HEK293 (cell line): ENCODE measurements at regions not wholly inside any gene's neighbourhood (a gene's known extent, or its start where the extent isn't known, plus 50 kb on each side); places are given as distances from the start of the nearest gene placed in this dataset.

Experiments
- CTCF ChIA-PET: fragments of 350-600 bp; formaldehyde crosslinking; extraction: SDS; loops from one replicate; lab custom pipeline; 2021; ENCODE audit warnings: antibody characterized with exemption; lab: Yijun Ruan, JAX
- POLR2A ChIA-PET: fragments of 300-600 bp; formaldehyde crosslinking; extraction: SDS; loops from one replicate; lab custom pipeline; 2020; ENCODE audit warnings: antibody characterized with exemption, inconsistent platforms; lab: Yijun Ruan, JAX
- H3K27ac ChIP-seq: fragments of 200-500 bp; sonication (Bioruptor generic); 2 replicates; pipeline ENCODE4 v1.5.1; 2014; ENCODE audit warnings: low read depth, low read length, control low read depth, inconsistent platforms; ENCODE audit errors: extremely low read depth
- H3K36me3 ChIP-seq, 2 experiments: fragments of 200-500 bp in 1 of 2; sonication (Bioruptor generic) in 1 of 2; 1 replicate in 1 of 2; 2 replicates in 1 of 2; pipeline ENCODE4 v1.5.1; 2014 to 2017; ENCODE audit warnings: inconsistent platforms in 2 of 2, low read length in 2 of 2; ENCODE audit not compliant: control insufficient read depth in 2 of 2, insufficient read depth in 1 of 2
- H3K4me1 ChIP-seq: fragments of 200-500 bp; sonication (Bioruptor generic); 2 replicates; pipeline ENCODE4 v1.5.1; 2014; ENCODE audit warnings: mild to moderate bottlenecking, low read length, inconsistent platforms; ENCODE audit not compliant: control insufficient read depth, insufficient read depth
- H3K4me3 ChIP-seq: 2 replicates; pipeline ENCODE4 v1.5.1; 2011; ENCODE audit warnings: low read depth, mild to moderate bottlenecking, control low read depth, low read length, moderate library complexity
- H3K9me3 ChIP-seq: fragments of 200-500 bp; sonication (Bioruptor generic); 2 replicates; pipeline ENCODE4 v1.5.1; 2014; ENCODE audit warnings: low read depth, low read length, inconsistent platforms; ENCODE audit not compliant: control insufficient read depth, insufficient read depth
- GLIS2 ChIP-seq: fragments of 450-650 bp; formaldehyde crosslinking; IDR thresholded peaks from 2 replicates; pipeline ENCODE4 v1.5.1; 2016; ENCODE audit warnings: missing biosample characterization, missing genetic modification characterization
- KLF1 ChIP-seq: fragments of 450-650 bp; formaldehyde crosslinking; IDR thresholded peaks from 2 replicates; pipeline ENCODE4 v1.5.1; 2016; ENCODE audit warnings: missing biosample characterization, missing genetic modification characterization
- MZF1 ChIP-seq: fragments of 450-650 bp; formaldehyde crosslinking; IDR thresholded peaks from 2 replicates; pipeline ENCODE4 v1.5.1; 2017; ENCODE audit warnings: missing biosample characterization, missing genetic modification characterization, borderline replicate concordance
- OVOL3 ChIP-seq: fragments of 450-650 bp; formaldehyde crosslinking; IDR thresholded peaks from 2 replicates; pipeline ENCODE4 v1.5.1; 2016; ENCODE audit warnings: missing biosample characterization, missing genetic modification characterization
- SCRT2 ChIP-seq: fragments of 450-650 bp; formaldehyde crosslinking; IDR thresholded peaks from 2 replicates; pipeline ENCODE4 v1.5.1; 2016; ENCODE audit warnings: missing biosample characterization, missing genetic modification characterization
- SP3 ChIP-seq: fragments of 450-650 bp; formaldehyde crosslinking; IDR thresholded peaks from 2 replicates; pipeline ENCODE4 v1.5.1; 2016; ENCODE audit warnings: missing biosample characterization, missing genetic modification characterization
- YY1 ChIP-seq: fragments of 450-650 bp; formaldehyde crosslinking; IDR thresholded peaks from 2 replicates; pipeline ENCODE4 v1.5.1; 2018; ENCODE audit warnings: missing biosample characterization, missing genetic modification characterization
- ZBTB21 ChIP-seq: fragments of 450-650 bp; formaldehyde crosslinking; IDR thresholded peaks from 2 replicates; pipeline ENCODE4 v1.5.1; 2017; ENCODE audit warnings: missing biosample characterization, missing genetic modification characterization
- ZBTB7A ChIP-seq: fragments of 450-650 bp; formaldehyde crosslinking; IDR thresholded peaks from 2 replicates; pipeline ENCODE4 v1.5.1; 2016; ENCODE audit warnings: low read depth, missing biosample characterization, missing genetic modification characterization
- ZNF155 ChIP-seq: fragments of 450-650 bp; formaldehyde crosslinking; IDR thresholded peaks from 2 replicates; pipeline ENCODE4 v1.5.1; 2016; ENCODE audit warnings: missing biosample characterization, missing genetic modification characterization
- ZNF157 ChIP-seq: fragments of 450-650 bp; formaldehyde crosslinking; IDR thresholded peaks from 2 replicates; pipeline ENCODE4 v1.5.1; 2016; ENCODE audit warnings: missing biosample characterization, missing genetic modification characterization
- ZNF174 ChIP-seq: fragments of 450-650 bp; formaldehyde crosslinking; IDR thresholded peaks from 2 replicates; pipeline ENCODE4 v1.5.0; 2017; ENCODE audit warnings: missing biosample characterization, mild to moderate bottlenecking, missing genetic modification characterization
- ZNF175 ChIP-seq: fragments of 450-650 bp; formaldehyde crosslinking; IDR thresholded peaks from 2 replicates; pipeline ENCODE4 v1.5.1; 2016; ENCODE audit warnings: missing biosample characterization, missing genetic modification characterization
- ZNF184 ChIP-seq: fragments of 450-650 bp; IDR thresholded peaks from 2 replicates; pipeline ENCODE4 v1.5.1; 2018; ENCODE audit warnings: missing biosample characterization, mild to moderate bottlenecking, missing genetic modification characterization
- ZNF2 ChIP-seq: fragments of 450-650 bp; formaldehyde crosslinking; IDR thresholded peaks from 2 replicates; pipeline ENCODE4 v1.5.1; 2016; ENCODE audit warnings: missing biosample characterization, missing genetic modification characterization
- ZNF214 ChIP-seq: fragments of 450-650 bp; formaldehyde crosslinking; IDR thresholded peaks from 2 replicates; pipeline ENCODE4 v1.5.1; 2017; ENCODE audit warnings: missing biosample characterization, mild to moderate bottlenecking, missing genetic modification characterization, borderline replicate concordance
- ZNF335 ChIP-seq: fragments of 450-650 bp; formaldehyde crosslinking; conservative IDR thresholded peaks from 2 replicates; pipeline ENCODE4 v1.5.1; 2016; ENCODE audit warnings: missing biosample characterization, missing genetic modification characterization
- ZNF473 ChIP-seq: fragments of 450-650 bp; formaldehyde crosslinking; IDR thresholded peaks from 2 replicates; pipeline ENCODE4 v1.5.1; 2017; ENCODE audit warnings: missing biosample characterization, missing genetic modification characterization
- ZNF501 ChIP-seq: fragments of 450-650 bp; formaldehyde crosslinking; IDR thresholded peaks from 2 replicates; pipeline ENCODE4 v1.5.1; 2016; ENCODE audit warnings: missing biosample characterization, missing genetic modification characterization
- ZNF548 ChIP-seq: fragments of 450-650 bp; formaldehyde crosslinking; IDR thresholded peaks from 2 replicates; pipeline ENCODE4 v1.5.1; 2016; ENCODE audit warnings: missing biosample characterization, missing genetic modification characterization
- ZNF555 ChIP-seq: fragments of 450-650 bp; formaldehyde crosslinking; conservative IDR thresholded peaks from 2 replicates; pipeline ENCODE4 v1.5.1; 2017; ENCODE audit warnings: missing biosample characterization, mild to moderate bottlenecking, missing genetic modification characterization, inconsistent platforms
- ZNF701 ChIP-seq: fragments of 450-650 bp; formaldehyde crosslinking; IDR thresholded peaks from 2 replicates; pipeline ENCODE4 v1.5.1; 2016; ENCODE audit warnings: missing biosample characterization, missing genetic modification characterization
- ZNF707 ChIP-seq: fragments of 450-650 bp; formaldehyde crosslinking; IDR thresholded peaks from 2 replicates; pipeline ENCODE4 v1.5.1; 2016; ENCODE audit warnings: missing biosample characterization, missing genetic modification characterization
- ZNF776 ChIP-seq: fragments of 450-650 bp; formaldehyde crosslinking; IDR thresholded peaks from 2 replicates; pipeline ENCODE4 v1.5.0; 2017; ENCODE audit warnings: missing biosample characterization, missing genetic modification characterization, borderline replicate concordance
- ZNF792 ChIP-seq: fragments of 450-650 bp; formaldehyde crosslinking; IDR thresholded peaks from 2 replicates; pipeline ENCODE4 v1.5.1; 2016; ENCODE audit warnings: missing biosample characterization, missing genetic modification characterization
- ZSCAN16 ChIP-seq: fragments of 450-650 bp; formaldehyde crosslinking; IDR thresholded peaks from 2 replicates; pipeline ENCODE4 v1.5.1; 2016; ENCODE audit warnings: missing biosample characterization, missing genetic modification characterization
- TF ChIP-seq, protein P1 (sequence below): fragments of 450-650 bp; formaldehyde crosslinking; optimal IDR thresholded peaks from 2 replicates; pipeline ENCODE3; 2016; ENCODE audit warnings: missing biosample characterization, mild to moderate bottlenecking, missing genetic modification characterization
- TF ChIP-seq, protein P2 (sequence below): fragments of 450-650 bp; IDR thresholded peaks from 2 replicates; pipeline ENCODE4 v1.5.1; 2018; ENCODE audit warnings: missing biosample characterization, mild to moderate bottlenecking, missing genetic modification characterization

DNA sequence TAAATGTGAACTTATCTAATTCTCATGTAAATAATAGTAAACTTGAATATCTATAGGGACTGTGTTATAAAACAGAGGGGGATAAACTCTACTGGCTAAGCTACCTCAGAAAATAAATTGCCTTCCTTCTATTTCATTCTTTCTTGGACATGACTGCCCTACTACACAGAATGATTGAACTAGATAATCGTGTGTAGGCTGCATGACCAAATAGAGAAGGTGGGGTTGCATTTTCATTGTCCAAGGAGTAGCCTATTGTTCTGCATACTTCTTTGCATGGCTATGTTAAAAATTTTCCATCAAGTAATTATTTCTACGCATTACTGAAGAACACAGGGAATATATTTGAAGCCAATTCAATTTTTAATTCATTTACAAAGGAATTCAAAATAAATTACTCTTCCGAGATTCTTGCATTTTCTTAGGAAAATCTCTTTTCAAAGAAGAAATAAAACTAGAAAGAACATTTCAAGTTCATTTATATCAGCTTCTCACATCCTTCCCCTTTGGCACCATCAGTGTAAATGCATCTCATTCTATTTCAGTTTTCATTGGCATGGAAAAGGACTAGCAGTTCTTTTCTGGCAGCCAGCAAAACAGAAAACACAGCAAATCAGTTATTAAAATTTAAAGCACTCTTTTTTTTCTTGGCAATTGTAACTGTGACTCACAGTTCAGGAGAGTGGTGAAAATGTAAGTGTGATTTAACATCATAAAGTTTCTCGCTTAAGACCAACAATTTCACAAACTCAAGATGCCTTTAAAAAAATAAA, 714.7 kb downstream of the NCAM2 start:
- TF ChIP-seq ZNF155 (tag by site-specific recombination) (no peak), MZF1 (tag by site-specific recombination) (no peak), ZSCAN16 (no peak), ZNF555 (tag by site-specific recombination) (no peak), OVOL3 (no peak), ZBTB21 (tag by site-specific recombination) (no peak), SCRT2 (no peak), ZNF175 (tag by site-specific recombination) (no peak), ZNF701 (no peak), ZNF776 (tag by site-specific recombination) (no peak), ZNF548 (tag by site-specific recombination) (no peak), ZBTB7A (tag by site-specific recombination) (no peak), KLF1 (tag by site-specific recombination) (no peak), ZNF335 (tag by site-specific recombination) (no peak), GLIS2 (no peak), ZNF707 (tag by site-specific recombination) (no peak)
- TF ChIP-seq, protein P1, sequence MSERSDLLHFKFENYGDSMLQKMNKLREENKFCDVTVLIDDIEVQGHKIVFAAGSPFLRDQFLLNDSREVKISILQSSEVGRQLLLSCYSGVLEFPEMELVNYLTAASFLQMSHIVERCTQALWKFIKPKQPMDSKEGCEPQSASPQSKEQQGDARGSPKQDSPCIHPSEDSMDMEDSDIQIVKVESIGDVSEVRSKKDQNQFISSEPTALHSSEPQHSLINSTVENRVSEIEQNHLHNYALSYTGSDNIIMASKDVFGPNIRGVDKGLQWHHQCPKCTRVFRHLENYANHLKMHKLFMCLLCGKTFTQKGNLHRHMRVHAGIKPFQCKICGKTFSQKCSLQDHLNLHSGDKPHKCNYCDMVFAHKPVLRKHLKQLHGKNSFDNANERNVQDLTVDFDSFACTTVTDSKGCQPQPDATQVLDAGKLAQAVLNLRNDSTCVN (tag by site-specific recombination) = no peak
- Histone ChIP-seq H3K27ac (no peak overlapping the region), H3K4me1 (no peaks in the 10 kb centered on the region), H3K4me3 (no peak overlapping the region), H3K36me3 (no peaks in the 10 kb centered on the region), H3K9me3 (no peaks in the 10 kb centered on the region)
- POLR2A ChIA-PET = no interaction called here
- CTCF ChIA-PET = no interaction called here

DNA sequence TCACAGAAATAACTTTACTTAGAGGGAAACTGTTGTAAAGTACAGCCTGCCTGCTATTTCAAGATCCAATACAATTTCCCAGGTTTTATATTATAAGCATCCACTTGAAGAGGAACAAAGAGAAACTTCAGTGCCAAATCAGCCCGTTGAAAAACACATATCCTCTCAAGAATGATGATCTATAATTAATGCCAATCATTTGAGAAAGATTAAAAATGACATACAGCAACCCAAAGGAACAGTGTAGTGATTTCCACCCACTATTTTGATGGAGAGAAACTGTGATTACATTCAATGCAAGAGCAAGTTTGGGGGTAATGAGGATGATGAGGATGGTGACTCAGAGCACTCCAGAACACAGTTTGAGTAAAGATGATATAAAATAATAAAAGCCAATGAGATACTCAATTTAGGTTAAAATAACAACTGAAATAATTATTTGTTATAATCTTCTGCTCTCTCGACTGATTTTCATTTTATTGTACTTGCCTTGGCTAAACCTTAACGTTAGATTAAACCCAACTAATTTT, 715.5 kb downstream of the NCAM2 start:
- no peaks in the 10 kb centered on the region for H3K36me3 ChIP-seq
- POLR2A ChIA-PET = no interaction called here
- H3K9me3 ChIP-seq = no peaks in the 10 kb centered on the region
- no peak for TF ChIP-seq ZNF501 (tag by site-specific recombination)
- no peak for TF ChIP-seq YY1 (tag by site-specific recombination)
- no peak for TF ChIP-seq ZNF2 (tag by site-specific recombination)
- no peak for TF ChIP-seq ZNF184
- no peak for TF ChIP-seq ZNF473 (tag by site-specific recombination)
- no peak for TF ChIP-seq ZNF174 (tag by site-specific recombination)
- TF ChIP-seq, protein P2, sequence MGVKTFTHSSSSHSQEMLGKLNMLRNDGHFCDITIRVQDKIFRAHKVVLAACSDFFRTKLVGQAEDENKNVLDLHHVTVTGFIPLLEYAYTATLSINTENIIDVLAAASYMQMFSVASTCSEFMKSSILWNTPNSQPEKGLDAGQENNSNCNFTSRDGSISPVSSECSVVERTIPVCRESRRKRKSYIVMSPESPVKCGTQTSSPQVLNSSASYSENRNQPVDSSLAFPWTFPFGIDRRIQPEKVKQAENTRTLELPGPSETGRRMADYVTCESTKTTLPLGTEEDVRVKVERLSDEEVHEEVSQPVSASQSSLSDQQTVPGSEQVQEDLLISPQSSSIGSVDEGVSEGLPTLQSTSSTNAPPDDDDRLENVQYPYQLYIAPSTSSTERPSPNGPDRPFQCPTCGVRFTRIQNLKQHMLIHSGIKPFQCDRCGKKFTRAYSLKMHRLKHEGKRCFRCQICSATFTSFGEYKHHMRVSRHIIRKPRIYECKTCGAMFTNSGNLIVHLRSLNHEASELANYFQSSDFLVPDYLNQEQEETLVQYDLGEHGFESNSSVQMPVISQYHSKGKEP (tag by site-specific recombination) = no peak
- no peak for TF ChIP-seq ZNF555 (tag by site-specific recombination)
- no peak for TF ChIP-seq ZNF157
- TF ChIP-seq SP3 = no peak
- no peak for TF ChIP-seq ZNF792 (tag by site-specific recombination)
- TF ChIP-seq ZNF214 (tag by site-specific recombination) = no peak
- no peak overlapping the region for H3K4me3 ChIP-seq
- CTCF ChIA-PET = no interaction called here
- H3K27ac ChIP-seq = no peak overlapping the region
- no peaks in the 10 kb centered on the region for H3K4me1 ChIP-seq
